Naive B cell (primary cell): ENCODE measurements at regions not wholly inside any gene's neighbourhood (a gene's known extent, or its start where the extent isn't known, plus 50 kb on each side); places are given as distances from the start of the nearest gene placed in this dataset.
A peak's percentile ranks its signal among the peaks of the same experiment; 100 is the strongest.
"Not testable (repeated sequence)": the region's sequence is repeated elsewhere in the genome, so short reads cannot be mapped to it uniquely, and the experiment has no call there.

ENCODE experiments used
- ATAC-seq, 2 donors: fragments of 150-1000 bp; cut with Tn5 transposase; 2 replicates each; pipeline ENCODE4 v1.10.0; 2021; ENCODE audit warnings: low read depth in 2 of 2, mild to moderate bottlenecking in 2 of 2, moderate library complexity in 2 of 2
- DNase-seq: peaks from one replicate; pipeline ENCODE4 v3.0.0; 2022
- H3K27ac Mint-ChIP-seq, 6 donors: one replicate each; pipeline ENCODE4 v1.8.0; 2020 to 2022; ENCODE audit warnings: mild to moderate bottlenecking in 6 of 6, mixed read lengths in 6 of 6, moderate library complexity in 5 of 6, inconsistent platforms in 2 of 6
- H3K27me3 Mint-ChIP-seq, 3 donors: one replicate each; pipeline ENCODE4 v1.8.0; 2021 to 2022; ENCODE audit warnings: mixed read lengths in 3 of 3, mild to moderate bottlenecking in 1 of 3
- H3K36me3 Mint-ChIP-seq, 2 donors: one replicate each; pipeline ENCODE4 v1.8.0; 2020 to 2022; ENCODE audit warnings: mixed read lengths in 2 of 2, inconsistent platforms in 1 of 2, mild to moderate bottlenecking in 1 of 2
- H3K4me1 Mint-ChIP-seq, 3 donors: one replicate each; pipeline ENCODE4 v1.8.0; 2020 to 2022; ENCODE audit warnings: mixed read lengths in 3 of 3, inconsistent platforms in 1 of 3, mild to moderate bottlenecking in 1 of 3, moderate library complexity in 1 of 3
- H3K4me3 Mint-ChIP-seq, 8 donors: one replicate each; pipeline ENCODE4 v1.8.0; 2020 to 2022; ENCODE audit warnings: mild to moderate bottlenecking in 8 of 8, mixed read lengths in 8 of 8, moderate library complexity in 8 of 8, inconsistent platforms in 2 of 8
- H3K9me3 Mint-ChIP-seq, 7 donors: one replicate each; pipeline ENCODE4 v1.8.0; 2020 to 2022; ENCODE audit warnings: mixed read lengths in 7 of 7, mild to moderate bottlenecking in 5 of 7, inconsistent platforms in 2 of 7, moderate library complexity in 1 of 7

GRCh38 chr15:83335542-83335941, 51.1 kb upstream of the BNC1 start:
- peaks cover 2 to 19% (median 10%) of the 10 kb centered on the region in 7 donors for H3K9me3 Mint-ChIP-seq
- H3K4me3 Mint-ChIP-seq, DNase-seq, H3K36me3 Mint-ChIP-seq, H3K4me1 Mint-ChIP-seq, H3K27ac Mint-ChIP-seq, ATAC-seq: not testable (repeated sequence)
- H3K27me3 Mint-ChIP-seq, result peaks cover 15 to 21% (median 19%) of the 10 kb centered on the region in 3 donors

GRCh38 chr15:83339396-83339795, 54.9 kb upstream of the BNC1 start:
- H3K4me1 Mint-ChIP-seq, result no peaks in the 10 kb centered on the region
- H3K27me3 Mint-ChIP-seq, result peaks cover 15 to 21% (median 17%) of the 10 kb centered on the region in 3 donors
- H3K4me3 Mint-ChIP-seq, result no peak overlapping the region
- ATAC-seq (no peak), DNase-seq (no peak)
- no peak overlapping the region for H3K27ac Mint-ChIP-seq
- no peaks in the 10 kb centered on the region for H3K36me3 Mint-ChIP-seq
- peaks cover 3 to 19% (median 7%) of the 10 kb centered on the region in 7 donors for H3K9me3 Mint-ChIP-seq

DNA sequence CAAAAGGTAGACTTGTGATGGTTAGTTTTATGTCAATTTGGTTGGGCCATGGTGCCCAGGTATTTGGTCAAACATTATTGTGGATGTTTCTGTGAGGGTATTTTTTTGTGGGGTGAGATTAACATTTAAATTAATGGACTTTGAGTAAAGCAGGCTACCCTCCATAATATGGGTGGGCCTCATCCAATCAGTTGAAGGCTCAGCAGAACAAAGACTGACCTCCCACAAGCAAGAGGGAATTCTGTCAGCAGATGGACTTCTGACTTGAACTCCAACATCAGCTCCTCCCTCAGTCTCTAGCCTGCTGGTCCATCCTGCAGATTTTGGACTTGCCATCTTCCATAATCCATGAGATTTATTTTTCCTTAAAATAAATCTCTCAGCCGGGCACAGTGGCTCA, 55.6 kb upstream of the BNC1 start:
- no peak for ATAC-seq
- Mint-ChIP-seq H3K36me3 (no peaks in the 10 kb centered on the region), H3K9me3 (peaks cover 0 to 16% (median 6%) of the 10 kb centered on the region in 7 donors), H3K4me1 (no peaks in the 10 kb centered on the region), H3K27me3 (peaks cover 15 to 20% (median 17%) of the 10 kb centered on the region in 3 donors), H3K4me3 (no peak overlapping the region), H3K27ac (no peak overlapping the region)
- DNase-seq, result no peak

DNA sequence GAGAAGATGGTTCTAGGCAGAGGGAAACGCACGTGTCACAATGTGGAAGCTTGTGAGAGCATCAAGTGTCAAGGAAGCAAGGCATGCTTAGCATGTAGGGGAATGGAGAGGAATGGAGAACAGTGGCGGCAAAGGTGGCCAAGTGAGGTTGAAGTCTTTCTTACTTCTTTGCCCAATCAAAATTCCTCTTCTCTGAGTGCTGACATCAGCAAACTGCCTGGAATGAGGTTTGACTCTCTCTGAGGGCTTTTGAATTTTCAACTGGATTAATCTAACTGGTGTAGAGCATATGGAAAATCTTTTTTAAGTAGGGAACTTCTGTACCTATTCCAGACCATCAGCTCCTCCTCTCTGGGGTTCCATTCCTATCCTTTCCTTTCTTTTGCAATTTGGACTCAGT, 61.9 kb upstream of the BNC1 start:
- ATAC-seq, result no peak
- DNase-seq, result no peak
- Mint-ChIP-seq H3K27me3 (peaks cover 7 to 19% (median 12%) of the 10 kb centered on the region in 3 donors), H3K27ac (no peak overlapping the region), H3K4me3 (no peak overlapping the region), H3K36me3 (no peaks in the 10 kb centered on the region), H3K9me3 (peaks cover 0 to 6% (median 1%) of the 10 kb centered on the region in 7 donors), H3K4me1 (no peaks in the 10 kb centered on the region)

- ATAC-seq (no peak), DNase-seq (no peak)
- Mint-ChIP-seq H3K27me3 (peaks cover 17 to 22% (median 19%) of the 10 kb centered on the region in 3 donors), H3K36me3 (no peaks in the 10 kb centered on the region), H3K4me1 (no peaks in the 10 kb centered on the region), H3K9me3 (peaks cover 0 to 17% (median 5%) of the 10 kb centered on the region in 7 donors), H3K27ac (no peak overlapping the region), H3K4me3 (no peak overlapping the region)
Observed at GRCh38 chr15:83352119-83352518, 67.7 kb upstream of the BNC1 start.

- no peaks in the 10 kb centered on the region for H3K36me3 Mint-ChIP-seq
- ATAC-seq, result no peak
- no peak overlapping the region for H3K27ac Mint-ChIP-seq
- H3K4me3 Mint-ChIP-seq, result no peak overlapping the region
- DNase-seq, result no peak
- peaks cover 0 to 15% (median 6%) of the 10 kb centered on the region in 7 donors for H3K9me3 Mint-ChIP-seq
- no peaks in the 10 kb centered on the region for H3K4me1 Mint-ChIP-seq
- peaks cover 18 to 26% (median 24%) of the 10 kb centered on the region in 3 donors for H3K27me3 Mint-ChIP-seq
Observed at GRCh38 chr15:83356501-83357399, 72.3 kb upstream of the BNC1 start.

DNA sequence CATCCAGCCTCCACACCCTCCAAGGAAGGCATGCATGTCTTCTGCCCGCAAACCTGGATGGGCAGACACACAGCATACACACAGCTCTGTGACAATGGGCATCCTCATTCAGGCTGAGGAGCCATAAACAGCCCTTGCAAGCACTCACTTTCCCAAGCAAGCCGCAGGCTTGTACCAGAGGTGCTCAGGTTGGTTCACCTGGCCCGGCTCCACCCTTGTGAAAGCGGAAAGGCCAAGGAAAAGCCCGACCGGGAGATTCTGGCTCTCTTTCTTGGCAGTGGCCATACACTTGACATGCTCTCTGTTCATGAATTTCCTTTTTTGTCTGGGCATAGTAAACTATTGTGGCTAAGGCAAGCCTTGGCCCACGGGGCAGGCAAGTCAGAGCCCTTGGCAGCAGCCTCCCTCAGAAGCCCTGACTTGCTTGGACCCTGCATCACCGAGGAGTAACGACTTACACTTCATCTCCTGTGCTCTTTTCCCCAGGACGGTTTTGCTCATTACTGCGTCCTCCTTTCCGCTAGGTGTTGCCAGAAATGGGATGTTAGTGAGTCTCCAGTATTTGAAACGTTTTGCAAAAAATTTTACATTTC, 74.6 kb upstream of the BNC1 start:
- Mint-ChIP-seq H3K4me1 (no peaks in the 10 kb centered on the region), H3K27ac (no peak overlapping the region), H3K27me3 (peaks cover 32 to 46% (median 36%) of the 10 kb centered on the region in 3 donors), H3K4me3 (no peak overlapping the region), H3K36me3 (no peaks in the 10 kb centered on the region), H3K9me3 (peaks cover 0 to 17% (median 5%) of the 10 kb centered on the region in 7 donors)
- DNase-seq (no peak), ATAC-seq (no peak)

DNA sequence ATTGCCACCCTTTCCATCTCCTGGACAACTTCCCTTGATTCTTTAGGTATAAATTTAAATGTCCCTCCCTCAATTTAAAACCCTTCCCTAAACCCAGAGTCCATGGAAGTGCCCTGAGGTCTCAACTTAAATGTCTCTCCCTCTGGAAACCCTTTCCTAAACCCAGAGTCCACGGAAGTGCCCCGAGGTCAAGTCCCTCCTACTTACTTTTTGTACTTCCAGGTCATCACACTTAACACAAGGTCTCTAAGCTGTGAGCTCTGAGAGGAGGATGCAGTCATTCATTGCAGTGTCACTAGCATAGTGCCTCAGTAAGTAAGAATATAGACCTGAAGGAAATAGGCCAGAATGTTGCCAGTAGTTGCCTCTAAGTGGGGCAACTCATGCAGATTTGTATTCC, 78.2 kb upstream of the BNC1 start:
- H3K4me1 Mint-ChIP-seq, result peaks cover 8 to 14% (median 14%) of the 10 kb centered on the region in 3 donors
- peak overlapping the region in 1 of 6 donors; percentile 8 for H3K27ac Mint-ChIP-seq
- no peaks in the 10 kb centered on the region for H3K36me3 Mint-ChIP-seq
- ATAC-seq (no peak), DNase-seq (no peak)
- peaks cover 50 to 65% (median 55%) of the 10 kb centered on the region in 3 donors for H3K27me3 Mint-ChIP-seq
- H3K4me3 Mint-ChIP-seq, result no peak overlapping the region
- H3K9me3 Mint-ChIP-seq, result peaks cover 0 to 17% (median 2%) of the 10 kb centered on the region in 7 donors

- Mint-ChIP-seq H3K4me3 (no peak overlapping the region), H3K27ac (no peak overlapping the region), H3K36me3 (no peaks in the 10 kb centered on the region), H3K4me1 (peaks cover 8 to 14% (median 14%) of the 10 kb centered on the region in 3 donors), H3K27me3 (peaks cover 56 to 71% (median 59%) of the 10 kb centered on the region in 3 donors), H3K9me3 (peaks cover 0 to 13% (median 2%) of the 10 kb centered on the region in 7 donors)
- DNase-seq (no peak), ATAC-seq (no peak)
Observed at GRCh38 chr15:83364501-83364900, 80.0 kb upstream of the BNC1 start.

GRCh38 chr15:83365370-83365938, 81.0 kb upstream of the BNC1 start:
- DNase-seq, result no peak
- Mint-ChIP-seq H3K4me3 (peak overlapping the region in 5 of 8 donors; percentile 24 to 69 (median 36)), H3K27ac (no peak overlapping the region), H3K36me3 (no peaks in the 10 kb centered on the region), H3K9me3 (peaks cover 0 to 11% (median 0%) of the 10 kb centered on the region in 7 donors), H3K27me3 (peaks cover 59 to 71% (median 62%) of the 10 kb centered on the region in 3 donors), H3K4me1 (peaks cover 8 to 14% (median 14%) of the 10 kb centered on the region in 3 donors)
- ATAC-seq, result no peak

DNA sequence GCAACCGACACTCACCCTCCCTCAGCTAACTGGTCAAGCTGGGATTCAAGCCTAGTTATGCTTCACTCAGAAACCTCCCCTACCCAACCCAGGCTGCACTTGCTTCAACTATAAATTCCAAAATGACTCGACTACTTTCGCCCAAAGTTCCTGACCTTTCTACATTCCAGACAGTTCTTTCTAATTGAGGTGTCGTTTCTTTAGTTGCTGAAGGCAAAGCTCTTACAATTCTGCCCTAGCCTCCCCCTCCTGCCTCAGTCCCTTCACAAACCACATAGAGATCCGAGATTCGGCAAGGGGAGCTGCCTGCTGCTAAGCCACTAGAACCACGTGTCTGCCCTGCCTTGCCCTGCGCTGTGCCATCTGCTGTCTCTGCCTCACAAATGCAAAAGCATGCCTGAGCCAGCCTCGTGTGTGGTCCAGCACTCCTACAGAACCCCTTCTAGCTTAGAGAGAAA, 74.7 kb upstream of the SH3GL3 start:
- peaks cover 41 to 75% (median 67%) of the 10 kb centered on the region in 3 donors for H3K27me3 Mint-ChIP-seq

DNA sequence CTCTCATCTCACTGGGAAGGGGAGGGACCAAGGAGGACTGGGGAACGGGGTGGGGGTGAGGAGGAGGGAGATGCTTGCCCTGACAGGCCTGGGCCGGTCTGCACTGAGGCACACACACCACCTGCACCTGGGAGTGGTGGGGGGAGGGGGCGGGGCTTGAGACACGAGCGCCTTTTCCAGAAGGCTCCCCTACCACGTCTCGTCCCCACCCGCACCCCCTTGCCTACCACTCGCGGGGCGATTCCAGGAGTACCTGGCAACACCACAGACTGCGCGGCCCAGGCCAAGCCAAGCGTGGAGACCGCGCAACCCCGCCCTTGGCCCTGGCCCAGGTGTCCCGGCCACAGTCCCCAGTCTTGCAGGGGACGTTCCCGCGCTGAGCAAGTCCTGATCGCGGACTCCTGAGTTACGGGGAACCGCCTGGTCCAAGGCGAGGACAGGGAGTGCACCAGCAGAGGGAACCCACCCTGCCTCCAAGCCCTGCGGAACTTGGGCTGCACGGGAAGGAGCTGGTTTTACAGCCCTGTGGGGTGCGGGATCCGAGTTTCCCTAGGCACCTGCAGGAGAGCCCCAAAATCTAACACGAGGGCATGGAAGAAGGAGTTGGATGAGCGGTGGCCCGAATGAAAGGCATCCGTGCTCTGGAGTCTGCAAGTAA, 68.1 kb upstream of the SH3GL3 start:
- Mint-ChIP-seq H3K4me3 (no peak overlapping the region), H3K27ac (no peak overlapping the region), H3K9me3 (peaks cover 0 to 4% (median 0%) of the 10 kb centered on the region in 7 donors), H3K4me1 (peaks cover 0 to 2% (median 0%) of the 10 kb centered on the region in 3 donors), H3K36me3 (no peaks in the 10 kb centered on the region), H3K27me3 (peaks cover 34 to 62% (median 54%) of the 10 kb centered on the region in 3 donors)
- no peak for DNase-seq
- no peak for ATAC-seq

More for the DNA sequence above, 74.7 kb upstream of the SH3GL3 start:
- no peak overlapping the region for H3K4me3 Mint-ChIP-seq
- DNase-seq (no peak), ATAC-seq (no peak)
- no peak overlapping the region for H3K27ac Mint-ChIP-seq
- no peaks in the 10 kb centered on the region for H3K4me1 Mint-ChIP-seq
- peaks cover 0 to 5% (median 0%) of the 10 kb centered on the region in 7 donors for H3K9me3 Mint-ChIP-seq
- no peaks in the 10 kb centered on the region for H3K36me3 Mint-ChIP-seq

- ATAC-seq (no peak), DNase-seq (no peak)
- H3K36me3 Mint-ChIP-seq, result no peaks in the 10 kb centered on the region
- H3K9me3 Mint-ChIP-seq, result peaks cover 0 to 4% (median 0%) of the 10 kb centered on the region in 7 donors
- no peak overlapping the region for H3K4me3 Mint-ChIP-seq
- H3K27me3 Mint-ChIP-seq, result peaks cover 31 to 56% (median 49%) of the 10 kb centered on the region in 3 donors
- H3K27ac Mint-ChIP-seq, result no peak overlapping the region
- H3K4me1 Mint-ChIP-seq, result peaks cover 0 to 2% (median 0%) of the 10 kb centered on the region in 3 donors
Observed at GRCh38 chr15:83379579-83379959, 67.6 kb upstream of the SH3GL3 start.
